COLO668 (cell line): ENCODE measurements at regions not wholly inside any gene's neighbourhood (a gene's known extent, or its start where the extent isn't known, plus 50 kb on each side); places are given as distances from the start of the nearest gene placed in this dataset.
A peak's percentile ranks its signal among the peaks of the same experiment; 100 is the strongest.

ENCODE experiments used
- DNase-seq: peaks from one replicate; lab custom pipeline; 2025; ENCODE audit not compliant: unreplicated experiment; lab: John Stamatoyannopoulos, UW

GRCh38 chr5:38643616-38644015, 87.2 kb upstream of the LIFR start:
- no peak for DNase-seq

GRCh38 chr5:38645508-38645907, 89.1 kb upstream of the LIFR start:
- DNase-seq, result no peak

DNA sequence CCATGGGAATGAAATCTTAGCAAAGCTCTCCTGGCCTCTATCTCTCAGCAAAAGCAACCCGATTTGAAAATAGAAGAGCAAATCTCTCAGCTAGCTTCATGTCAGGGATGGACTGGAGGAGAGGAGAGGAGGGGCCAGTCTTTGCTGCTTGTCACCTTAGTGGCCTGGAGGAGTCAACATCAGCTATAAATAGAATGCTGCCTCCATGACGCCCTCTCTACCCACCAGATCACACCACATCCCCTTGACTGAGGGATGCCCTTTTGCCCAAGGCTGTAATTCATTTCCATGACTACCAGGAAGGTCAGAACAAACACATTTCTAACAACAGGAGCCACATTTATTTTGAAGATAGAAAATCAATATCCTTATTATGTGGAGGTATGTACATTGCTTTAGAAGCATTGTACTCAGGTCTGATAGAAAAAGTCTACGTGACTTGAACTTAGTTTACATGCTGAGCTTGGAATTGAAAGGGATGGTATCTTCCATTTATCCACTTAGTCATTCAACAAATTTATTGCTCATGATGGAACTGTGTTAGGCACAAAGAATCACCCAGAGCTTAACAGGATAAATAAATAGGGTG, 92.4 kb upstream of the LIFR start:
- no peak for DNase-seq

DNA sequence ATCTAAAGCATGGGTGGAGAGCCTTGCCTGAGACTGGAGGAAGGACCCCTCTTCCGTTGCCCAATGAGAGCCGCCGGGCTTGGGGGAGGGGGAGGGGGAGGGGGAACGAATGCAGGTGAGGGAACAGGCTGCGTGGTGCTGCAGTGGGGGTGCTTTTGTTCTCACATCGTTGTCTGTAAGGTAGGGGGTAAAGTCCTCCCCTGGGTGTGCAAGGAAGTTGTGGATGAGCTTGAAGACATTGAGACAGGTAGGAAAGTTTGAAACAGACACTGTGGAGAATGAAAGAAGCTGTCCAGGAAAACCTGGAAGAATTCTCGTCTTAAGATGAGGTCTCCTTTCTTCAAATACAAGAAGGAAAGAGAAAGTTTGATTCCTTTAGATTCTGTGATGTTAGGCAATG, 94.1 kb upstream of the LIFR start:
- DNase-seq, result no peak

GRCh38 chr5:38650946-38651345, 94.5 kb upstream of the LIFR start:
- DNase-seq, result no peak

DNA sequence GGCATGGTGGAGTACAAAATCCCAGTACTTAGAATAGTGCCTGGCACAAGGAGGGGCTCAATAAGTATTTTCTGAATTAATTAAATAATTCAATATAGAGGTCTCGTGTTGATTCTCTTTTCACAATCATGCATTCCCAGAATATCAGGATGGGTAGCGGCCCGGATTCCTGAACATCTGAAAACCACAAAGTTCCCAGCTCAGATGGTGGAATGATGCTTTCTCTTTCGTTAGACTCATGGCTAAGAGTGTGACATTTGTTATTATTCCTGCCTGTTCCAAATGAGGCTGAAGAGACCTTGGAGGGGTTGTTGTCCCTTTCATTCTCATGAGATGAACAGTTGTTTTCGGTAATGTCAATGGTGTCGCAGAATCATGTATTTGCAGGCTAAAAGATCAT, 95.4 kb upstream of the LIFR start:
- DNase-seq, result no peak

DNA sequence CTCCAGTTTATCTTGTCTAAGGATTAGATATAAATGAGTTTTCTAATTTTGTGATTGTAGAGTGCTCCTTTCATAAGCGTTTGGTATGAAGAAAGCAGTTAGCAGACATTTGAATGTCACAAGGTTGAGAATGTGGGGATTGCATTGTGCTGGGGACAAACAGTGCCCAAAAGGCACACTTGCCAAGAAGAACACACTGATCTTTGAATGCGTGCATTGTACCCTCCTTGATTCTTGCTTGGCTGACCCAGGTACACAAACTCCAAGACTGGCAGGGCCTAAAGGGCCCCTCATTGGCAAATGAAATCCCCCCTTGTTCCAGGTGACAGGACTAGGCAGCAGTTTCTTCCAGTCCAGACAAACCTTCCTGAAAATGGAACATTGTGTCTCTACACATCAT, 96.9 kb upstream of the LIFR start:
- DNase-seq, result no peak

DNA sequence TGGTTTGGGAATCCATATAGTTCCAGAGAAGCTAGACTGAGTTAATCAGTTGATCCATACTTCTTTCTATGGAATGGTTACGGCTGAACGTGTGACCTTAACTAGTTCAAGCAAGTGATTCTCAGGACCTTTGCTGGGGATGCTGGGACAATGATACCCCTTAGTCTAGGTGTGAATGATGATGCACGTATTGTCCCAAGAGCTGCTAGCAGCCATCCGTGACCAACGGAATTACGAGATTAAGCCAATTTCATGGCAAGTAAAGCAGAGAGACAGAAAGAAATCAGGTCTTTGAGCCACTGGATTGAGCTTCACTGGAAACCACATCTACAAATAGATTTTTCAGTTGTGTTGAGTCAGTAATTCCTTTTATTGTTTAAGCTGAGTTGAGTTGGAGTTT, 99.2 kb upstream of the LIFR start:
- no peak for DNase-seq

DNA sequence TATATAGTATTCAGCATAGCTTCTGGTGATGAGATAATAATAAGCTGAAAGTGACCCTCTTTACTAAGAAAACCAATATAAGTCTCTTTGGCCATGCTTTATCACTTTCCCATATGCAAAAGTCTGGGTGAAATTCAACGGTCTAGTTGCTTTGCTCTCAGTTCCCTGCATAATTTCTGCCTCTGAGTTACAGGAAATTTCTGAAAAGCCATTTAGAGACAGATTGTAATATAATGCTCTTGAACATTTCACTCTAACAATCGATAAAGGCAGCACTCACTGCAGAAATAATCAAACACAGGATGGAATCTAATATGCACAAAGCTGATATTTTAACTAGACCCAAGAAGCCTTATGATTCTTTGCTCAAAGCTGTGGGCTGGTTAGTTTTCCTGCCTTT, 100.1 kb upstream of the LIFR start:
- DNase-seq, result no peak

DNA sequence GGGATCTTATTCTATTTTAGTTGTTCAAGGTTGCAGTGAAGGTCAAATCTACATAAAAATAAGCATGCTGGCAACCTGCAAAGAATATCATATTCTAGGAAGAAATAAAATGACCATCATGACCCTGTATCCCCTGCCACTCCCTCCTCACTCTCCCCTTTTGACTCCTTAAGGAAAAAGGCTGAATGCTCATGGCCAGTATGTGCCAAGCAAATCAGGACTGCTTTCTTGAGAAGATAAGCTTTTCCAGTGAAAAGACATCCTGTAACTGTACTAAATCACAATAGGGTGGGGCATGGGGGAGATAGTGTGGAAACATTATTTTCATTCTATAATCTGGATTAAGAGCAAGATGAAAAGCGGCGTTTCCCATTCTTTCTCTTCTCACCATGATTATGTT, 100.6 kb upstream of the LIFR start:
- no peak for DNase-seq

GRCh38 chr5:38660194-38660668, 103.8 kb upstream of the LIFR start:
- peak; percentile 10 for DNase-seq

DNA sequence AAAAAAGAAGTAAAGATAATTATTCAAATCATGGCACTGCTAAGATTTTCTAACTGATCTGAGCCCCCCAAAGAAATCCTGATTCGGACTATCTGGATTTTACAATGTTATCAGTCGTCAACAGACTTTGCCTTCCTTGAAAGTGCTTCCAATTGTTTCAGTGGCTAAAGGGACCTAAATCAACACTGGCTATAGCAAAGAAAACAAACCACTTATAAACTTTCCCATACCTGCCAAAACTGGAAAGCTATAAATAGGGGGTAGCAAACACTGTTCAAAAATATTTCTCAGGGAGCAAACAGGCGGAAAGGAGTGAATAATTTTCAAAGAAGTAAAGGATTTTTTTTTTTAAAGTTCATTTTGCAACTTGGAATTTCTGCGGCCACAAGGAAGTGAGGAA, 105.6 kb upstream of the LIFR start:
- DNase-seq, result no peak

DNA sequence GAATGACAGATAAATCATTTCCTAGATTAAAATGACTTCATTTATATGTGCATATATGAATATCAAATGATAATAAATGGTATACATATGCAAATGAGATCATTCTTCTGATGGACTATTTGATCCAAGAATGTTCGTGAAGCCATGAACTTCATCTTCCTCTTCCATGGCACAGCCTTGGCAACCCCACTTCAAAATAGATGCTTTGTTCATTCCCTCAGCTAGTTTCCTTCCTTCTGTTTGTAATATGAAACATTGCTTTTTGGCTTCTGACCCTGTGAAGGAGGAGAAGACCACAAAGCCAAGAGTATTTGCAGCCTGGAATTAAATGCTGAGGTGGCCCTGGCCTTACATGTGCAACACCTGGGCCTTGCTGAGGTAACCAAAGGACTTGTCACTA, 106.8 kb upstream of the LIFR start:
- DNase-seq, result no peak

GRCh38 chr5:38666668-38667498, 110.4 kb upstream of the LIFR start:
- DNase-seq, result no peak

DNA sequence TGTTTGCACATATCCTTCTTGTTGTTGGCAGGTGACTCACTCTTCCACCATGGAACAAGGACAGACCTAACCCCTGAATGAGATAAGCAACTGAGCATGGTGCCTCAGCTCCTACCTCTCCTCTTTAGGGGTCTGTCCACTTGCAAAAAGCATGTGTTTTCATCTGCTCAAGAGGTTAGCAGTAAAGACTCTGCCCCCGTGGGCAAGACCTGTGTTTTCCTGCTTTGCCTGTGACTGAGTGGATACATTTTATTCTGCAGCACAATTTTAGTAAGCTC, 111.0 kb upstream of the LIFR start:
- no peak for DNase-seq

- no peak for DNase-seq
These were observed 113.0 kb upstream of the LIFR start for GRCh38 chr5:38669361-38669880.

DNA sequence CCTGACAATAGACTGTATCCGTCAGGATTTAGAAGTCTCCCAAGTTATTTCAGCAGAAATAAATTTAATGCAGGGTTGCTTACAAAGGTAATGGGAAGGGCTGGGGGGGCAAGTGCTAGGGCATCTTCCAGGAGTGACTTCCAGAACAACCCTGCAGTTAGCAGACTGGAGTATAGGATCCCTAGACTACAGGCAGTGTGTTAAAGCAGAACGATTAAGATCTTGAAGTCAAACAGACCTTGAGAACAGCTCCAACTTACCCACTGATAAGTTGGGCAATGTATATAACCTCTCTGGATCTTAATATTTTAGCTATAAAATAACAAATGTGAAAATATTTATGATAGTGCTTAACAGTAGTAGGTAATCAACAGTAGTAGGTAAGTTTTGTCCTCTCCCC, 113.6 kb upstream of the LIFR start:
- no peak for DNase-seq

DNA sequence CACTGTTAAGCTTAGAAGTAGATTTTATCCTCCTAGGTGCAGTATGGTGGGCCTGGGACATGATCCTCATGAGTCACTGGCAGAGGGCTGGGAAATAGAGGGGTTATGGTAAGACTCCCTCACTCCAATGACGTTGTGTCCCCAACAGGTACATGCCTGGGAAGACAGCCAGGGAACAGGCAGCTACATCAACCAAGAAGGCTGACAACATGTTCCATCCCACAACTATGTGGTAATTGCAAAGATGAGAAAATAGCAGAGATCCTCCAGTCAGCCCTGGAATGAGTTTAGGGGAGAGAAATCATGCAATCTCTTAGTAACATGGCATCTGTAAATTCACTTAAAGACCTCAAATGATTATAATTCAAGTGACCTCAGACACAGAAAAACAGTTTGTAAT, 114.4 kb upstream of the LIFR start:
- no peak for DNase-seq

DNA sequence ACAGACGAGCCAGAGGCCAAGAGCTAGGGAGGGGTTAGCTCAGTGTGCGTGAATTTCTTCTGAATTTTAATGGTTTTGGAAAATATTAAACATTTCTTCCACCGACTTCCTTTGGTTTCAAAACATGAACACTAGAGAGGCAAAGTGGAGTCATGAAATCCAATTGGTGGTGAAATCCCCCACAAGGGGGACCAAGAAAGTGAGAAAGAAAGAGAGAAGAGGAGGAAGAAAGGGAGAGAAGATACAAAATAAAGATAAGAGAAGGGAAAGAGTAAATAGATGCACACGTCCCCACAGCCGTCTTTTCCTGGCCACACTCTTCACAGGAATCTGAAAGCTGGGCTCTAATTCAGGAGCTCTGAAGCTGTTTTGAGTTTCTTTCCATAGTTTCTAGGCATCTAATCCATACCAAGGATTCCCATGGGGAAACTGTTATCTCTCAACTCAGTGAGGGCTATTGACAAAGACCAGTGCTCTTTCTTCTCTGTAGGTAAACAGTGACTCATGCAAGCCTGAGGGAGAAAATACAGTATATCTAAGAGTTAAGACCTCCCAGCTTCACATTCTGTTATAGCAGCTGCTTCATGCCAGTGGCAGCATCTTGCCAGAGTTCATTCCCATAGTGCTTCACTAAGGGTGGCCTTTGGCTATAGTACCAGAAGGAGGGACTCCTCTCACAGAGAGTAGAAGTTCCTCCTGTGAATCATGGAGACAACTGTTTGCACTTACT, 115.8 kb upstream of the LIFR start:
- no peak for DNase-seq

GRCh38 chr5:38673671-38674071, 117.2 kb upstream of the LIFR start:
- DNase-seq, result no peak

DNA sequence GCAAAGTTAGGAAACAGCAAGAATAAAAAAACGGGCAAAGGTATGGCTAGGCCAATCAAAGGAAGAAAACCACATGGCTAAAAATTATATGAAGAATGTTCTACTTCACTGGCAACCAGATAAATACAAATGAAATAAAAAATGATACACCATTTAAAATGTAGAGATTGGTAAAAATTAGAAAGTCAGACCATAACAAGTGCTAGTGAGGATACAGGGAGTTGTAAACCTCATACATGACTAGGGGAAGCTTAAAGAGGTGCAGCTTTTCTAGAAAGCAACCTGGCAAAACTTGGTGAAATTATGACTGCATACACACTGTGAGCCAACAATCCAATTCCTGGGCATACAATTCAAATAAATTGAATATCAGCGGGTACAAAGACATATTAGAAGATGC, 119.0 kb upstream of the LIFR start:
- DNase-seq, result no peak

DNA sequence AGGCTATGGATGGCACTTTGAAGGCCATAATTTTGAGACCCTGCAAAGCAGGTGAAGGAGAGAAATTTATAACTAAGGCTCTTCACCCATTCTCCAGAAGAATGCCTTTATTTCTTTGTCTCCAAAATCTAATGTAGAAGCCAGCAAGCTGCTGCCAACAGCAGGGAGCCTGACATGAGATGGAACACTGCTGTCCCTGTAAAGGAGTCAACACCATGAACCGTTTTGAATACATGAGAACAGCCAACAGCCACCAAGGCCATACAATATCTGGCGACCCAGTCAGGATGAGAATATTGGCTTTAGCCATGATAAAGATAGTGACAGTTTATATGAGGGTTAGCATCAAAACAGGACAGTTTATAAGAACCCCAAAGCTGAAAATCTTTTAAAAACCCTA, 121.2 kb upstream of the LIFR start:
- no peak for DNase-seq
